Stimulated activated memory B cell treated with anti-CD40 and anti-IgM and Interleukin-4, amounts not matched to agents 10 μg/mL and 1 μg/mL and 100 μg/mL, for 72 hours (primary cell): ENCODE measurements at regions not wholly inside any gene's neighbourhood (a gene's known extent, or its start where the extent isn't known, plus 50 kb on each side); places are given as distances from the start of the nearest gene placed in this dataset.
A peak's percentile ranks its signal among the peaks of the same experiment; 100 is the strongest.

ENCODE experiments used
- ATAC-seq: fragments of 150-1000 bp; cut with Tn5 transposase; 2 replicates; pipeline ENCODE4 v1.10.0; 2021
- H3K27ac Mint-ChIP-seq: one replicate; pipeline ENCODE4 v1.8.0; 2022; ENCODE audit warnings: mild to moderate bottlenecking, mixed read lengths
- H3K27me3 Mint-ChIP-seq: one replicate; pipeline ENCODE4 v1.8.0; 2022; ENCODE audit warnings: mixed read lengths
- H3K36me3 Mint-ChIP-seq: one replicate; pipeline ENCODE4 v1.8.0; 2022; ENCODE audit warnings: mixed read lengths
- H3K4me1 Mint-ChIP-seq: one replicate; pipeline ENCODE4 v1.8.0; 2022; ENCODE audit warnings: mixed read lengths
- H3K4me3 Mint-ChIP-seq: one replicate; pipeline ENCODE4 v1.8.0; 2022; ENCODE audit warnings: mild to moderate bottlenecking, moderate library complexity, mixed read lengths
- H3K9me3 Mint-ChIP-seq: one replicate; pipeline ENCODE4 v1.8.0; 2022; ENCODE audit warnings: mixed read lengths

DNA sequence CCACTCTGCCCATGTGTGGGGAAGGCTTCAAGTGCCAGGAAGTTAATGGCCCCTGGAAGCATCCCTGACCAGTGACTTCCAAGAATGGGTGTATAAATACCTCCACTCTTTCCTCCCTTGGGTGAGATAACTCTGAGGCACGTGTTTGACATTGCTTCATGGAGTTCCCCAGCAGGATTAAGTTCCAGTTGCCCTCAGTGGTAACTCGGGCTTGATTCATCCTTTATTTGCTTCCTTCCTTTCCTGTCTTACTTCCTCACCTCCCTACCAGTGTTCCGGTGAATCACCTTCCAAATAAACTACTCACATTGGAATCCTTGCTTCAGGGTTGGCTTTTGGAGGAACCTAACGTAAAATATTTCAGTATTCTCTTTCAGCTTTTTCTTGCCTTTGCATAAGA, 84.6 kb upstream of the JAG1 start:
- no peak for ATAC-seq
- H3K27me3 Mint-ChIP-seq, result no peaks in the 10 kb centered on the region
- no peak overlapping the region for H3K4me3 Mint-ChIP-seq
- H3K9me3 Mint-ChIP-seq, result no peaks in the 10 kb centered on the region
- H3K4me1 Mint-ChIP-seq, result no peaks in the 10 kb centered on the region
- H3K36me3 Mint-ChIP-seq, result no peaks in the 10 kb centered on the region
- H3K27ac Mint-ChIP-seq, result no peak overlapping the region

DNA sequence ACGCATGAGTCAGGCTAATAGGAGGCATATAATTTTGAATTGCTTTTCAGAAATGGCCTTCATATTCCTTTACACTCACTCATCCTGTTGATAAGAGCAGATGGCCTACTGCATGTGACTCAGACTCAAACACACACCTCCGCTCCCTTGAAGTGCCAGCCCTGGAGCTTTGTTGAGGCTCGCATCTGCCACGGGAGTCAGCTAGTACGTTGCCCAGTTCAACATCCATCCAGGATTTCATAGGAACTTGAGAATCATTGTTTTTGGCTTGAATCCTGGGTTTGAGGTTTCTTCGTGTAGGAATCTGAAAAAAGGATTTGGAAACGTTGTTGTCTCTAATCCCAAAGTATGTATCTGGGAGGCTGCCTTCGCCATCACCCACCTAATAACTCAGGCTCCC, 87.4 kb upstream of the JAG1 start:
- ATAC-seq, result no peak
- H3K36me3 Mint-ChIP-seq, result no peaks in the 10 kb centered on the region
- H3K9me3 Mint-ChIP-seq, result peaks cover 3% of the 10 kb centered on the region
- H3K27me3 Mint-ChIP-seq, result no peaks in the 10 kb centered on the region
- H3K4me3 Mint-ChIP-seq, result no peak overlapping the region
- H3K27ac Mint-ChIP-seq, result no peak overlapping the region
- no peaks in the 10 kb centered on the region for H3K4me1 Mint-ChIP-seq

GRCh38 chr20:10761786-10762185, 88.0 kb upstream of the JAG1 start:
- H3K4me1 Mint-ChIP-seq, result no peaks in the 10 kb centered on the region
- no peak overlapping the region for H3K4me3 Mint-ChIP-seq
- H3K27ac Mint-ChIP-seq, result no peak overlapping the region
- H3K36me3 Mint-ChIP-seq, result no peaks in the 10 kb centered on the region
- peaks cover 3% of the 10 kb centered on the region for H3K9me3 Mint-ChIP-seq
- no peaks in the 10 kb centered on the region for H3K27me3 Mint-ChIP-seq
- no peak for ATAC-seq

- Mint-ChIP-seq H3K4me1 (no peaks in the 10 kb centered on the region), H3K36me3 (no peaks in the 10 kb centered on the region), H3K27ac (no peak overlapping the region), H3K9me3 (peaks cover 3% of the 10 kb centered on the region), H3K4me3 (no peak overlapping the region), H3K27me3 (no peaks in the 10 kb centered on the region)
- ATAC-seq, result no peak
Observed at GRCh38 chr20:10762216-10762615, 88.4 kb upstream of the JAG1 start.

DNA sequence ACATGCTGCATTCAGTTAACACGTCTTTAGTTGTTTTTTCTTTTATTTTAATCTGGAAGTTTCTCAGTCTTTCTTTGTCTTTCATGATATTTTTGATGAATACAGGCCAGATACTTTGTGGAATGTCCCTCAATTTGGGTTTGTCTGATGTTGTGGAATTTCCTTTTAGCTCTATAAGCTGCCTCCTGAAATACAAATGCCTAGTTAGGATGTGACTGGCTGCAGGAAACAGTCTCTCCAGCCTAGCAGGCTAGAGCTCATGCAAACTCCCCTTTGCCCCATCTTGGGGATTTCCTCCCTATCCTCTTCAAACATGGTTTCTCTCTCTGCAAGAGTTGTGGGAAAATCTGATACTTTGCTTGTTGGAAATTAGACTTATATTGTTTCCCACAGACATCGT, 89.3 kb upstream of the JAG1 start:
- no peak for ATAC-seq
- no peaks in the 10 kb centered on the region for H3K27me3 Mint-ChIP-seq
- no peaks in the 10 kb centered on the region for H3K4me1 Mint-ChIP-seq
- H3K36me3 Mint-ChIP-seq, result no peaks in the 10 kb centered on the region
- H3K27ac Mint-ChIP-seq, result no peak overlapping the region
- peaks cover 3% of the 10 kb centered on the region for H3K9me3 Mint-ChIP-seq
- no peak overlapping the region for H3K4me3 Mint-ChIP-seq

GRCh38 chr20:10769700-10770099, 95.9 kb upstream of the JAG1 start:
- no peaks in the 10 kb centered on the region for H3K27me3 Mint-ChIP-seq
- H3K9me3 Mint-ChIP-seq, result peaks cover 3% of the 10 kb centered on the region
- H3K36me3 Mint-ChIP-seq, result no peaks in the 10 kb centered on the region
- no peak for ATAC-seq
- H3K4me1 Mint-ChIP-seq, result no peaks in the 10 kb centered on the region
- no peak overlapping the region for H3K4me3 Mint-ChIP-seq
- H3K27ac Mint-ChIP-seq, result no peak overlapping the region

- no peaks in the 10 kb centered on the region for H3K36me3 Mint-ChIP-seq
- H3K4me3 Mint-ChIP-seq, result no peak overlapping the region
- H3K4me1 Mint-ChIP-seq, result no peaks in the 10 kb centered on the region
- no peak overlapping the region for H3K27ac Mint-ChIP-seq
- no peaks in the 10 kb centered on the region for H3K9me3 Mint-ChIP-seq
- H3K27me3 Mint-ChIP-seq, result no peaks in the 10 kb centered on the region
- ATAC-seq, result no peak
Observed at GRCh38 chr20:10770753-10771152, 97.0 kb upstream of the JAG1 start.

DNA sequence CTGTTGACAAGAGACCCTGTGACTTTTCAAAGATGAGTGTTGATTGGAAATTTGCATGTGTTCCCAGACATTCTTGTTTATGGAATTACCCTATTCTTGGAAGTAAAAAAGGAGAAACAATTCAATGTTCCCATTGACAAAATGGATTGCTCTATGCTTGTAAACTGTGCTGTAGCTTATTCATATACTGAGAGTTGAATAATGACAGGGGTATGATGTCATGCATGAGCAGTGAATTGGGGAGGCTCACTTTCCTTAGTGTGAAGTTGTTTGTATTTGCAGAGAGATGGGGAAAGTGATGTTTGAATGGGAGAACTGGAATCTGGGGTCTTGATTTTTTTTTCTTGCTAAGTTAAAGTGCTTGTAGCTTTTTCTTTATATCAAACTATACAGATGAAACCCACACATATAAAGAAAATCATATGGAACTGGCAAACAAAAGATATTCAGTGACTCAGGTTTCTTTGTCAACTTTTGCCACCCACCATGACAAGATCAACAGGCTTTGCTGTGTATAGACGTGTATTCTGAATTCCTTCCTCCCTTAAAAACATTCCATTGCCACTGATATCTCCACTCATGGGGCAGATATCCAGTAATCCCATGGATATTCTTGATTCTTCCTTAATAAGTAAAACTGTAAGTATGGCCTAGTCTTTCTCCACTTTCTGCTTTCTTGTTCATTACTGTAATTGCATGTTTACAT, 97.8 kb upstream of the JAG1 start:
- ATAC-seq, result no peak
- Mint-ChIP-seq H3K4me1 (no peaks in the 10 kb centered on the region), H3K36me3 (no peaks in the 10 kb centered on the region), H3K27me3 (no peaks in the 10 kb centered on the region), H3K27ac (no peak overlapping the region), H3K9me3 (no peaks in the 10 kb centered on the region), H3K4me3 (no peak overlapping the region)

DNA sequence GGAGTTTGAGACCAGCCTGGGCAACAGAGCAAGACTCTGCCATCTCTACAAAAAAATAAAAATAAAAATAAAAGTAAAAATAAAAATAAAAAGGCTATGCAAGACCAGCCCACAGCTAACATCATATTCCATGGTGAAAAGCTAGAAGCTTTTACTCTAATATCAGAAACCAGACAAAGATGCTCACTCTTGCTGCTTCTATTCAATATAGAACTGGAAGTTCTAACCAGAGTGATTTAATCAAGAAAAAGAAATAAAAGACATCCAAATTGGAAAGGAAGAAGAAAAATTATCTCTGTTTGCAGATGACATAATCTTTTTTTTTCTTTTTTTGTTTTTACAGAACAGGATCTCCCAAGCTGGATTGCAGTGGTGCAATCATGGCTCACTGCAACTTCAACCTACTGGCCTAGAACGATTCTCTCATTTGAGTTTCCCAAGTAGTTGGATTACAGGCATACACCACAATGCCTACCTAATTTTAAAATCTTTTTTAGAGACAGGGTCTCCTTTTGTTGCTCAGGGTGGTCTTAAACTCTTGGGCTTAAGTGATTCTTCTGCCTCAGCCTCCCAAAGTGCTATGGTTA, 100.7 kb upstream of the JAG1 start:
- no peak for ATAC-seq
- Mint-ChIP-seq H3K36me3 (no peaks in the 10 kb centered on the region), H3K4me3 (no peak overlapping the region), H3K4me1 (no peaks in the 10 kb centered on the region), H3K27me3 (no peaks in the 10 kb centered on the region), H3K9me3 (no peaks in the 10 kb centered on the region), H3K27ac (no peak overlapping the region)

GRCh38 chr20:10777710-10778109, 103.9 kb upstream of the JAG1 start:
- Mint-ChIP-seq H3K36me3 (no peaks in the 10 kb centered on the region), H3K4me1 (no peaks in the 10 kb centered on the region), H3K27me3 (no peaks in the 10 kb centered on the region), H3K27ac (no peak overlapping the region), H3K9me3 (no peaks in the 10 kb centered on the region), H3K4me3 (no peak overlapping the region)
- peak; percentile 20 for ATAC-seq

DNA sequence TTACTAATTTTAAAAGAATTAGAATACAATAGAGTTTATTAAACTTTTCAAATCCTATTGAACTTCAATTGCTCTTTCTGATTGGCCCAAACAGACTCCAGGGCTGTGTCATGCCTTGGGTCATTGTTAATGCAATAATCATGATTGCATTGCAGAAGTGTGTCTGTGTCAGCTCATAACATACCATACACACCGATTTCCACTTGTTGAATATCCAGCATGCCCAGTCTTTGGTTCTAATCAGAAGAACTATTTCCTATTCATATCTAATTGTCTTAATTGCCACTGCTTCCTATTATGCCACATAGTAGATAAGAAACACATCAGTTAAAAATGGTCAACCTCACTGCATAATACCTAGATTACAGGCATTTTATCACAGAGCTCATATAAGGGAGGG, 106.1 kb upstream of the JAG1 start:
- Mint-ChIP-seq H3K27me3 (no peaks in the 10 kb centered on the region), H3K27ac (no peak overlapping the region), H3K36me3 (no peaks in the 10 kb centered on the region), H3K9me3 (no peaks in the 10 kb centered on the region), H3K4me1 (no peaks in the 10 kb centered on the region), H3K4me3 (no peak overlapping the region)
- no peak for ATAC-seq

DNA sequence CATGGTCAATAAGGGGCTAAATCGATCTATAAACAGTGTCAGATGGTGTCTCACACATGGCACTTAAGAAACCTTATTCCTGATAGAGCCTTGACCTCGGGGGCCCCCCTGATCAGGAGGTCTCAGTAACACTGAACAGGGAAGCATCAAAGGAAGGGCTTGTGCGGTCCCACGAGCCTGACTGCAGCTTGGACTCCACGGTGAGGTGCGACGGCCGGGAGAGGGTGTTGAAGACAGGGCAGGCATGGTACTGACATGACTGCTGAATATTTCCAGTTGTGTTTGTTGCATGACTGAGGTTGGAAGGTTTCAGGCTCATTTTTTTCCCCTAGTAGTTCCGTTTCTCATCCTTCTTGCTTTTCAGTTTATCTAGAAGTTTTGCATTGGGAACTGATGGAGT, 107.1 kb upstream of the JAG1 start:
- no peak overlapping the region for H3K4me3 Mint-ChIP-seq

GRCh38 chr20:10781526-10781925, 107.7 kb upstream of the JAG1 start:
- Mint-ChIP-seq H3K9me3 (no peaks in the 10 kb centered on the region), H3K27me3 (no peaks in the 10 kb centered on the region), H3K4me3 (no peak overlapping the region), H3K36me3 (no peaks in the 10 kb centered on the region), H3K27ac (no peak overlapping the region), H3K4me1 (no peaks in the 10 kb centered on the region)
- ATAC-seq, result peak; percentile 28

More for the DNA sequence above, 107.1 kb upstream of the JAG1 start:
- Mint-ChIP-seq H3K27ac (no peak overlapping the region), H3K9me3 (no peaks in the 10 kb centered on the region), H3K36me3 (no peaks in the 10 kb centered on the region), H3K4me1 (no peaks in the 10 kb centered on the region), H3K27me3 (no peaks in the 10 kb centered on the region)
- ATAC-seq, result no peak

- Mint-ChIP-seq H3K27ac (no peak overlapping the region), H3K36me3 (no peaks in the 10 kb centered on the region), H3K9me3 (peaks cover 3% of the 10 kb centered on the region), H3K27me3 (no peaks in the 10 kb centered on the region), H3K4me3 (no peak overlapping the region), H3K4me1 (no peaks in the 10 kb centered on the region)
- ATAC-seq, result no peak
Observed at GRCh38 chr20:10783707-10784553, 110.1 kb upstream of the JAG1 start.

DNA sequence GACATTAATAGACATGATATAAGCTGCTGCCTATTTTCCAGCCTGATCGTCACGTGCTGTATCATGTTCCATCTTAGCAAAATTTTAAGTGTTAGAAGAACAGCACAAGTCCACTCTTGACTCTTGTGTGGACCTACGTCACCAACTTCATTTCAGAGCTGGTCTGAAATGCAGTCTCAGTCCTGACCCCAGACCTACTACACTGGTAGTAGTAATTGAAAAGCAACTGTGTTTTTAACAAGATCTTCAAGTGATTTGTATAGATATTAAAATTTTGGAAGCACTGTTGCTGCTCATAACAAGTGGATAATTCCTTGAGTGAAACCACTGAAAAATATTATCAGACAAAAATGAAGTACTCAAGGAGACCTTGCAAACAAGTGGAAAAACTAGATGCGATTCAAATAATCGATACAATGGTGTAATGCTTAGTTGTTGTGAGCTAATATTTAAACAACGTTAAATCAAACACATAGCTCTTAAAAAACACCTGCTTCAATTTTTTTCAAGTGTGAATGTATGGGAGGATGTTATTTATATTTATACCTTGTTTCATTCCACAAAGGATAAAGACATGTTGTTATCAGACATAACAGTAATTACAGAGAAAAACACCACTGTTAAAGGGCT, 110.9 kb upstream of the JAG1 start:
- no peaks in the 10 kb centered on the region for H3K4me1 Mint-ChIP-seq
- H3K9me3 Mint-ChIP-seq, result peaks cover 5% of the 10 kb centered on the region
- H3K27ac Mint-ChIP-seq, result no peak overlapping the region
- no peak for ATAC-seq
- no peak overlapping the region for H3K4me3 Mint-ChIP-seq
- no peaks in the 10 kb centered on the region for H3K27me3 Mint-ChIP-seq
- no peaks in the 10 kb centered on the region for H3K36me3 Mint-ChIP-seq
